ENCODE measurements at regions not wholly inside any gene's neighbourhood (a gene's known extent, or its start where the extent isn't known, plus 50 kb on each side); places are given as distances from the start of the nearest gene placed in this dataset.
A peak's percentile ranks its signal among the peaks of the same experiment; 100 is the strongest.
"Not testable (repeated sequence)": the region's sequence is repeated elsewhere in the genome, so short reads cannot be mapped to it uniquely, and the experiment has no call there.

DNA sequence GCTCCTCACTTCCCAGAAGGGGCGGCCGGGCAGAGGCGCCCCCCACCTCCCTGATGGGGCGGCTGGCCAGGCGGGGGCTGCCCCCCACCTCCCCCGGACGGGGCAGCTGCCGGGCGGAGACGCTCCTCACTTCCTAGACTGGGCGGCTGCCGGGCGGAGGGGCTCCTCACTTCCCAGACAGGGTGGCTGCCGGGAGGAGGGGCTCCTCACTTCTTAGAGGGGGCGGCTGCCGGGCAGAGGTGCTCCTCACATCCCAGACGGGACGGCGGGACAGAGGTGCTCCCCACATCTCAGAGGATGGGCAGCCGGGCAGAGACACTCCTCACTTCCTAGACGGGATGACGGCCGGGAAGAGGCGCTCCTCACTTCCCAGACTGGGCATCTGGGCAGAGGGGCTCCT, 534.0 kb upstream of the FAM98A start:
- ATAC-seq (ENCODE audit: poor library complexity); intact Hi-C loops (cut with DNase I); DNase-seq: not testable (repeated sequence)

- intact Hi-C loops (cut with DNase I) = no loop called here
Observed at GRCh38 chr2:34126279-34126678, 527.2 kb upstream of the FAM98A start.

GRCh38 chr2:34123996-34124785, 525.1 kb upstream of the FAM98A start:
- DNase-seq (no peak), ATAC-seq (ENCODE audit: poor library complexity) (no peak)
- intact Hi-C loops (cut with DNase I) = no loop called here

More at GRCh38 chr2:34126279-34126678, 527.2 kb upstream of the FAM98A start:
- no peak for DNase-seq
- ATAC-seq (ENCODE audit: poor library complexity) = no peak

GRCh38 chr2:34121076-34121475, 522.0 kb upstream of the FAM98A start:
- ATAC-seq (ENCODE audit: poor library complexity) = no peak
- no peak for DNase-seq
- intact Hi-C loops (cut with DNase I) = no loop called here

DNA sequence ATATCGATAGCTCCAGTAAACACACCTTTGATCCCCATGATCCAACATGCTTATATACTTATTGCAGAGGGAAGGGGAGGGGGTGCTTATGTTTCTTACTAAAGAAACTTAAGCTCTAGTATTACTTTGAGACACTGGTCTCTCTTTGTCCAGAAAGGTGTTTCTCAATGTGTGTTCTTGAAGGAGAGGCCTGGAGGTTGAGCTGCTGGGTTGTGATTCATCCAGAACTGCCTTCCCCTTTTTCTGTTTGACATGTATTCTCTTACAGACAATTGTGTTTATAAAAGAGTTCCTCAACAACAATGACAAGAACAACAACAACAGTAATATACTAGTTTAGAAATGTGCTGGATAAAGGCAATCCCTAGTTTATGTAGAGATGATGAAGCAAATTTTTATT, 516.0 kb upstream of the FAM98A start:
- intact Hi-C loops (cut with DNase I) = no loop called here

GRCh38 chr2:34112161-34112560, 513.1 kb upstream of the FAM98A start:
- DNase-seq (no peak), ATAC-seq (ENCODE audit: poor library complexity) (no peak)
- intact Hi-C loops (cut with DNase I) = no loop called here

More for the DNA sequence above, 516.0 kb upstream of the FAM98A start:
- DNase-seq (no peak), ATAC-seq (ENCODE audit: poor library complexity) (no peak)

DNA sequence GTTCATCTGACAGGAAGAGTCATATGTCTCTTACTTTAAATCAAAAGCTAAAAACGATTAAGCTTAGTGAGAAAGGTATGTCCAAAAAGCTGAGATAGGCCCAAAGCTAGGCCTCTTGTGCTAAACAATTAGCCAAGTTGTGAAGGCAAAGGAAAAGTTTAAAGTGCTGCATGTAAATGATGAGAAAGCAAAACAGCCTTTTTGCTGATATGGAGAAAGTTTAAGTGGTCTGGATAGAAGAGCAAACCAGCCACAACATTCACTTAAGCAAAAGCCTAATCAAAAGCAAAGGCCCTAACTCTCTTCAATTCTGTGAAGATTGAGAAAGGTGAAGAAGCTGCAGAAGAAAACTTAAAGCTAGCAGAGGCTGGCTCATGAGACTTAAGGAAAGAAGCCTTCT, 511.3 kb upstream of the FAM98A start:
- no peak for DNase-seq
- no peak for ATAC-seq (ENCODE audit: poor library complexity)
- intact Hi-C loops (cut with DNase I) = no loop called here

GRCh38 chr2:34107811-34108210, 508.7 kb upstream of the FAM98A start:
- intact Hi-C loops (cut with DNase I) = no loop called here
- ATAC-seq (ENCODE audit: poor library complexity) = no peak
- DNase-seq = no peak

DNA sequence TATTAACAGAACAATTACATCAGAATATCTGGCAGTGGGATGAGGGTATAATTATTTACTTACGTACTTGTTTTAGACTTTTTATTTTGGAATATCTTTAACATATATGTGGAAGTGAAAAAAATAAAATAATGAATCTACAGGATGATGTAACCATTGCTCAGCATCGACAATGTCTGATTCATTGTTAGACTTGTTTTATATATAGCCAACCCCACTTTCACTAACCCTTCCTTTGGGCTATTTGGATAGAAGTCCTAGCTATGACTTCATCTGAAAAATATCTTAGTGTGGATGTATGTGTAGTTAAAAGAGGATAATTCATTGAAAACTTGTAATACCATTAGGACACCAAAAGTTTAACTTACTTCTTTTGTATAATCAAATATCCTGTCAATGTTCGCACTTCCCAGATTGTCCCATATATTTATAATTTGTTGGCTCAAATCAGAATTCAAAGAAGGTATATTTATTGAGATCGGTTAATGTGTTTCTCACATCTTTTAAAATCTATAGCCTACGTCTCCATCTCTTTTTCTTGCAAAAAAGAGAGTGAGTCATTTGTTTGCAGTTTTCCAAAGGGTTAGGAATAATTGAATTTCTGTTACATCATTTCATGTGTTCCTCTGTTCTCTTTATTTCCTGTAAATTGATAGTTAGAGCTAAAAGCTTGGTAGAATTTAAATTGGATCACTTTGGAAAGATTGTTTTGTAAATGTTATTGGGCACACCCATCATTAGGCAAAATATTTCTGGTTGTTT, 506.1 kb upstream of the FAM98A start:
- no peak for DNase-seq
- intact Hi-C loops (cut with DNase I) = no loop called here
- ATAC-seq (ENCODE audit: poor library complexity) = no peak

DNA sequence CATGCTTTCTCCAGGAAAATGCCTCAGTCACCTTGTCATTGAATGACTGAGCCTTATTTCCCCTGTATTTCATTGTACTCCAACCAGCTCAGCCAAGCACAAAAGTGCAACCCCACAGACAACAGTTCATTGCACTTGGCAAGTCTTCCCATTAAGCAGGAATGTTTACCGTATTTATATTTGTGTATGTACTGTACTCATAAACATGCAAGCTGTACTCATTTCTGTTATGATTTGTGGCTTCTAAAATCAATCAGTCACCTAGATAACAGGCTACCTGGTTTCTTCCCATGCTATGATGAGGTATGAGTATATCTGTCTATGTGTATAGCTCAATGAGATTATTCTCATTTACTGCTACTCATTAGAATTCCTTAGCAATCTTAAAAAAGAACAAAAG, 505.5 kb upstream of the FAM98A start:
- ATAC-seq (ENCODE audit: poor library complexity) (no peak), DNase-seq (no peak)
- intact Hi-C loops (cut with DNase I) = no loop called here

- ATAC-seq (ENCODE audit: poor library complexity) = no peak
Observed at GRCh38 chr2:34103437-34103836, 504.3 kb upstream of the FAM98A start.

DNA sequence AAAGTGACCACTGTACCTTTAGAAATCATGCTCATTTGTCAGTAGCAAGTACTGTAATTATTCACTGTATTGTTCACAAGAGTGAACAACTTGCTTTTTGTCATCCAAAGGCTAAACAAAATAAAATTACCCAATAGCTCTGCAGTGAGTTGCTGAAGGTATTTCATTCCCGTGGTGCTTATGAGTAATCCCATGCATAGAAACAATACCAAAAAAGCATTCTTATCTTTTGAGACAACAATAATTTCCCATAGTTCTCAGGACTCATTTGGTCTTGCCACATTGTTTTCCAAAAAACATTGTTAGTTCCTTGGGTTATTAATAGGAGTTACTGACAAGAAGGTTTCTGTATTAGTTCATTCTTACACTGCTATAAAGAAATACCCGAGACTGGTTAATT, 503.2 kb upstream of the FAM98A start:
- intact Hi-C loops (cut with DNase I) = no loop called here
- no peak for ATAC-seq (ENCODE audit: poor library complexity)
- no peak for DNase-seq

More at GRCh38 chr2:34103437-34103836, 504.3 kb upstream of the FAM98A start:
- intact Hi-C loops (cut with DNase I) = no loop called here
- DNase-seq = no peak

DNA sequence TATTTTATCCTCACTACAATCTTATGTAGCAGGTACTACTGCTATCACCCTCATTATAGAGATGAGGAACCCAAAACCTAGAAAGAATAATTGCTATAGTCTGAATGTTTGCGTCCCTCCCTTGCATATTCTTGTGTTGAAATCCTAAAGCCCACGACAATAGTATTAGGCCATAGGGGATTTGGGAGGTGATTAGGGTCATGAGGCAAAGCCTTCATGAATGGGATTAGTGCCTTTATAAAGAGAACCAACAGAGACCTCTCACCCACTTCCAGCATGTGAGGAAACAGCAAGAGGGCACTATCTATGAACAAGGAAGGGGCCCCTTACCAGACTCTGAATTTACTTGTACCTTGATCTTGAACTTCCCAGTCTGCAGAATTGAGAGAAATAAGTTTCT, 500.3 kb upstream of the FAM98A start:
- intact Hi-C loops (cut with DNase I) = loop anchor here (10.0 kb wide), 1 partner anchor 1305 kb away; no protein-coding TSS in a partner anchor
- no peak for ATAC-seq (ENCODE audit: poor library complexity)
- no peak for DNase-seq

DNA sequence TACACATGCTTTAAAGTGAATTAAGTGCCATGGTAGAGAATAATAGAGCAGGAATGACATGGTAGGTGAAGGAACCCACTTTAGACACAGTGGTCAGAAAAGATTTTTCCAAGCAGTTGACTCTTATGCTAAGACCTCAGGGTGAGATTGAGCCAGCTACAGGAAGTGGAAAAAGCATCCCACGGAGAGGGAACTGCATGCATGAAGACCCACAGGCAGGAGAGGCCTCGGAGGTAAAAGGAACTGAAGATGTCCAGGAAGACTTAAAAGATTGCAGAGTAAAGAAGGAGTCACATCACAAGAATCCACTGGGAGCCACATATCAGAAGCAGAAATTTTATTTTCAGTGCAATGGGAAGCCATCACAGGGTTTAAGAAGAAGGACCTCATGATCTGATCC, 499.2 kb upstream of the FAM98A start:
- intact Hi-C loops (cut with DNase I) = loop anchor here (10.0 kb wide), 1 partner anchor 1307 kb away; no protein-coding TSS in a partner anchor
- ATAC-seq (ENCODE audit: poor library complexity) = no peak
- no peak for DNase-seq

DNA sequence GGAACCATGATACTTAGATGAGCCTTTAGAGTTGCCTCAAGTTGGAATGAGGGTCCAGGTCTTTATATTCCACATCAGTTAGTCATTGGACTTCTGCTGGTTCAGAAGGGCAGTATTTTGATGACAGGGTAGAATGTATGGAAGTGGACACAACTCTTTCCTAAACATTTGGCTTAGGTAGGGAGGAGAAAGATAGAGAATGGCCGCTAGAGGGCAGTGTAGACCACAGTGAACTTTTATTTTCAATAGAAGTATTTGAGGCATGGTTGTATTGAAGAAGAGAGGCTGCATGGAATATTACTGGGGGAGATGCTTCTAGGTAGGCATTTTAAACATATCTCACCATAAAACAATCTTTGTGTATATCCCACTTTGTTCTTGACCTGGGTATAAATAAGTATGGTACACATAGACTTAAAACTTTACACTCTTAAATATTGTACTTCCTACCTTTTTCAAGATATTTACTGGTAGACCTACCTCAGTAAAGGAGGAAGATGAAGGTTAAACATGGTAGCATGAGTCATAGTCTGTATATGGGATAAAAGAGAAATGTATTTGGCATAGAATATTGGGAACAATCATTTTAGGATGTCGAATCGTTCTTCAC, 497.6 kb upstream of the FAM98A start:
- DNase-seq = no peak
- peak; percentile 57 for ATAC-seq (ENCODE audit: poor library complexity)
- intact Hi-C loops (cut with DNase I) = loop anchor here (10.0 kb wide), 1 partner anchor 1308 kb away; no protein-coding TSS in a partner anchor

- ATAC-seq (ENCODE audit: poor library complexity) (no peak), DNase-seq (no peak)
- intact Hi-C loops (cut with DNase I) = loop anchor here (10.0 kb wide), 1 partner anchor 1311 kb away; no protein-coding TSS in a partner anchor
Observed at GRCh38 chr2:34093790-34094189, 494.7 kb upstream of the FAM98A start.

- no peak for ATAC-seq (ENCODE audit: poor library complexity)
- DNase-seq = no peak
- intact Hi-C loops (cut with DNase I) = no loop called here
Observed at GRCh38 chr2:34070196-34070595, 471.1 kb upstream of the FAM98A start.

GRCh38 chr2:34069604-34070003, 470.5 kb upstream of the FAM98A start:
- no peak for ATAC-seq (ENCODE audit: poor library complexity)
- intact Hi-C loops (cut with DNase I) = no loop called here
- DNase-seq = no peak

- no peak for ATAC-seq (ENCODE audit: poor library complexity)
- DNase-seq = no peak
- intact Hi-C loops (cut with DNase I) = no loop called here
Observed at GRCh38 chr2:34050413-34050812, 451.3 kb upstream of the FAM98A start.

Measured in Right ventricle myocardium superior (tissue), 1 donor.